22Rv1 (cell line): ENCODE measurements at regions not wholly inside any gene's neighbourhood (a gene's known extent, or its start where the extent isn't known, plus 50 kb on each side); places are given as distances from the start of the nearest gene placed in this dataset.

Experiments
- H3K27ac ChIP-seq: fragments of 450-650 bp; 2 replicates; pipeline ENCODE4 v1.5.1; 2017
- CTCF ChIP-seq: fragments of 450-650 bp; IDR thresholded peaks from 2 replicates; pipeline ENCODE4 v1.5.1; 2017; ENCODE audit warnings: mild to moderate bottlenecking
- ZFX ChIP-seq: fragments of 450-650 bp; IDR thresholded peaks from 2 replicates; pipeline ENCODE4 v1.6.1; 2017; ENCODE audit warnings: antibody characterized with exemption, borderline replicate concordance

- H3K27ac ChIP-seq = no peak overlapping the region
- TF ChIP-seq ZFX = no peak
- TF ChIP-seq CTCF = no peak
Observed at GRCh38 chr20:7257099-7257498, 489.6 kb downstream of the BMP2 start.

GRCh38 chr20:7257692-7258466 is 490.4 kb downstream of the BMP2 start:
- no peak for TF ChIP-seq ZFX
- no peak for TF ChIP-seq CTCF
- no peak overlapping the region for H3K27ac ChIP-seq

DNA sequence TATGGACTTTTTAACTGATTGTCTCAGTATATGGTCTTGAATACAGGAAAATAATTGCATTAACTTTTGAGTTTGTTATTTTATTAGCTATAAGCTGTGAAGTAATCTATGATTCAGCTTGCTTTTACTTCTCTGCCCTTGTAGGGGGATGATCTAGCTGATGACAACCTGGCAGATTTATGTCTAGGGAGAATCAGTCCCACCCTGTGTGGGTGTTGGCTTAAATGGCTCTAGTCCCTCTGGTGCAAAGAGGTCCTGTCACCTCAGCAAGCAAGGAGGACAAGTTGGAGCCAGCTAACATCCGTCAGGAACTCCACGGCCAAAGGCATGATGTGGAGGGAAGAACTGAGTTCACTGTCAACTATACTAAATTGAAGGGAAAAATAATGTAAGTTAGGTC is 495.3 kb downstream of the BMP2 start:
- TF ChIP-seq CTCF (no peak), ZFX (no peak)
- no peak overlapping the region for H3K27ac ChIP-seq

- no peak overlapping the region for H3K27ac ChIP-seq
- no peak for TF ChIP-seq ZFX
- TF ChIP-seq CTCF = no peak
Observed at GRCh38 chr20:7264137-7264536, 496.7 kb downstream of the BMP2 start.

DNA sequence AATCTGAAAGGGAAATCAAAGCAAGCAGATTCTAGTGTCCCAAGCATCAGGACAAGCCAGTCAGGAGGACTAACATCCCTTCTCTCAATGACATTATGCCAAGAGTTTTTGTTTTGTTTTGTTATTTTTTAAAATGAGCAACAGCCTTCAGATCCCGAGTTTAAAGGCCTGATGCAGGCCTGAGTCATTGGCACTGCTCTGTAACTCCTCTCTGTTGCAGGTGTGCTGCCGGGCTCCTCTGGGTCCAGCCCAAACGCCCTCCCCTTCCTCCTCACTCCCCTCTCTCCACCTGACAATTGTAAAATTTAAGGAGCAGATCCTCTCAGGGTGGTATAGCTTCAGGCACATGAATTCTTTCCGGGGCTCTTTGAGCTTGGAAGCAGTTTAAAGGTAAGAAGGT is 502.0 kb downstream of the BMP2 start:
- TF ChIP-seq CTCF (no peak), ZFX (no peak)
- H3K27ac ChIP-seq = no peak overlapping the region

DNA sequence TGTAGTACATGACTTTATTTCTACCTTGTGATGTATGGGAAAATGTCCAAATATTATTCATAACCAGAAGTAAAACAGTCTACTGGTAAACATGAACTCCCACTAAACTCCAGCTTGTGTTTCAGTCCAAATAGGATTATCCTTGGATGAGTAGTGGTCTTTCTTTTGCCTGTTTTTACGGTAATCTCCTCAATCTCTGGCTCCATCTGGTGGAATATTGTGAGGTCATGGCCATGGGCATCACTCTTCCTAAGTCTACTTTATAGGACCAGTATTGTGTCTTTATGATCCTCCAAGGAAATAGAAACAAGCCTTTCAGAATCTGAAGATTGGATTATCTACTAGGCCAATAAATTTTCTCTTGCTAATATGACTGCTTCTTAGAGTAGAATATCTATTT is 505.0 kb downstream of the BMP2 start:
- TF ChIP-seq CTCF (peak; percentile 24; the same call in 1 of the 2 replicates), ZFX (no peak)
- no peak overlapping the region for H3K27ac ChIP-seq

DNA sequence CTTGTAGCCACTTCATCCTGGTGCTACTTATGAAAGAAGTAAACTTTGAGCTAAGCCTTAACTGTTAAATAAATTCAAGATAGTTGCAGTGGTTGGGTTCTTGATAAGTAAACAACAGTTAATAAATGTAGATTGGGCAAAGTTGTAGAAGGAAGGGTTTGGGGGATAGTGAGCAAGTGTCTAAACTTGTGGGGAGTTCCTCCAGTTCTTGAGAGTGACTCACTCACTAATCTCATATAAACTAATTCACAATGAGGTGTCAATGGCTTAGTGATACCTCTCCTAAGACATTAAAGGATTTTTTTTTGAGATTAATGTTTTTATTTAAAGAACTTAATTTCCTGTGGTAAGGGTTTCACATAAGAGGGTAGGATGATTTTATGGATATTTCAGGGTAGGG is 507.4 kb downstream of the BMP2 start:
- no peak for TF ChIP-seq CTCF
- no peak for TF ChIP-seq ZFX
- no peak overlapping the region for H3K27ac ChIP-seq
